HT1080 (cell line): ENCODE measurements at regions not wholly inside any gene's neighbourhood (a gene's known extent, or its start where the extent isn't known, plus 50 kb on each side); places are given as distances from the start of the nearest gene placed in this dataset.
"Not testable (repeated sequence)": the region's sequence is repeated elsewhere in the genome, so short reads cannot be mapped to it uniquely, and the experiment has no call there.

Experiments
- DNase-seq: peaks from one replicate; pipeline ENCODE4 v3.0.0-alpha.2; 2015; ENCODE audit warnings: low read depth

- DNase-seq: no peak
Observed at GRCh38 chr3:43838009-43838758, 147.4 kb downstream of the ABHD5 start.

DNA sequence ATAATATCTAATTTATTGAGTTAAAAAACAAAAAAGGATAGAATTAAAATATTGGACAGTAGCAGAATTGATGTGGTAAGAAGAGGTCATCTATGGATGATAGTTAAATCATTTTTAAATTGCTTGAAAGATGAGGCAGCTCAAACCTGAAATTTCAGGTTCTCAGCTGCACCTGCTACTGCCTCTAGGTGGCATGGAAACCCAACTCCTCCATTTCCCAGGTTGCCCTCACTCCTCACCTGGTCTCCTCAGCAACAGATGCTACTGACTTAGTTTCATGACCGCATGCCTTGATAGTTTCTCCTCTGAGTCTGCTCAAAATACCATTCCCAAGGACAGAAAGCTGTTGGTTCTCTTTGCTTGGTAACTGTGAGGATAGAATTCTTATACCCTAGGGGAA lies 148.1 kb downstream of the ABHD5 start:
- no peak for DNase-seq

GRCh38 chr3:43843386-43843785 lies 152.6 kb downstream of the ABHD5 start:
- DNase-seq: no peak

- DNase-seq: no peak
Observed at GRCh38 chr3:43844757-43845156, 154.0 kb downstream of the ABHD5 start.

- DNase-seq: not testable (repeated sequence)
Observed at GRCh38 chr3:43845553-43845952, 154.8 kb downstream of the ABHD5 start.

- DNase-seq: peak; percentile 76
Observed at GRCh38 chr3:43852066-43852465, 161.3 kb downstream of the ABHD5 start.

GRCh38 chr3:43854283-43854682 lies 163.5 kb downstream of the ABHD5 start:
- no peak for DNase-seq

- no peak for DNase-seq
Observed at GRCh38 chr3:43854916-43855315, 164.2 kb downstream of the ABHD5 start.

DNA sequence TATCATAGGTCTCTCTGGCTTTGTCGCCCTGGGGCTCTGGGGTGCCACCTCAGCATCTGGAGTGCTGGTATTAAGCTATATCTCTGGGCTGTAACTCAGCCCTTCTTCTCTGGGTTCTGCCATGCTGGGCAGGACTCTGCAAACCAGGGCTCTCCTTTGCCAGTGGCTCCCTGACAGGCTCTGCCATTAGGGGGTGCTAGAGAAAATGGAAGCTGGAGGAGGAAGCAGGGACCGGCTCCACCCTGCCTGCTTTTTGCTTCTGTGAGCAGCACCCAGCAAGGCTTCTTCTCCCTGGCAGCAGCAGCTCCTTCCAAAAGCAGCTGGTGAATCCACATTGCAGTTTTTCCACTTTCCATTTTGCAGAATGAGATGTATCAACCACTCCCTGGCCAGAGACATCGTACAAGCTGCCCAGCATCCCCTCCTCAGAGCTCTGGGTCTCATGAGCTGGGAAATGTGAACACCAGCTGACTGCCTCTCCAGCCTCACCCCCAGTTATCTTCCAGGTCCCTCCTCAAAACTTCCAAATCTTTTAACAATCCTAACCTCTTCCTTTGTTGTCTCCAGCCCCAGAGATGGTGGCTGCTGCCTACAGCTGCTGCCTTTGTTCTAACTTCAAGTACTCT lies 165.0 kb downstream of the ABHD5 start:
- peak; percentile 75 for DNase-seq

DNA sequence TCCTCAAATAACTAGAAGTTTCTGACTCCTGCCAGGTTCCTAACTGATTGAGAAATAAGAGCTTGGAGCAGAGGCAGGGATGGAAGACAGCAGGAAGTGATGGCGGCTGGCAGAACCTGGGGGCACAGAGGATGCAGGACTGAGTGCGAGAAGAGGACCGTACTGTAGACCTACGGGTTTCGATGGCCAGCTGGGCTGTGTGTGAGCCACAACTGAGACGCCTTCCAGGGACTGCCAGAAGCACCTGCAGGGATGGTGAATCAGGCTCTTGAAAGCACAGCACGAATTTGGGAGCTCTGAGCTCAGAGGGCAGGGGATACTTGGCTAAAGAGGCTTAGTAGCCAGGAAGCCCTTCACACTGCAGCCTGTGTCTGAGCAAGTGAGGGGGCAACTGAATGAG lies 165.6 kb downstream of the ABHD5 start:
- no peak for DNase-seq

GRCh38 chr3:43856761-43857160 lies 166.0 kb downstream of the ABHD5 start:
- no peak for DNase-seq

- DNase-seq: peak; percentile 36
Observed at GRCh38 chr3:43857361-43858293, 166.9 kb downstream of the ABHD5 start.

DNA sequence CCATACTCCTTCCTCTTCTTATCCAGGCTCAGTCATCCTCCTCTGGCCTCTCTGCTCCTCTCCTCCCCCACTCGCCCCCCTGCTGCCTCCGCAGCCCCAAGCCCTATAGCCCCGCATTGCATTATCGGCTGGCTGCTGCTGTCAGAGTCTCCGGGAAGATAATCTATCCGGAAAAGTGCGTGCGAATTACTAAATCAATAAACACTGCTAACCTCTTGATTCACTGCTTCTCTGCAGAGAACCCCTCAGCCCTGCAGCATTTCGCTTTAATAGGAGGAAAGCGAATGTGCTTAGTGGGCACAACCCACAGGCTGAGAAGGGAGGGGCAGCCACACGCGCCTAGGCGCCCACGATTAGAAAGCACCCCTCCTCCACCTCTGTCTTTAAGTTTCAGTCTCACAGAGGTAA lies 167.6 kb downstream of the ABHD5 start:
- no peak for DNase-seq

GRCh38 chr3:43859766-43860165 lies 169.0 kb downstream of the ABHD5 start:
- no peak for DNase-seq

DNA sequence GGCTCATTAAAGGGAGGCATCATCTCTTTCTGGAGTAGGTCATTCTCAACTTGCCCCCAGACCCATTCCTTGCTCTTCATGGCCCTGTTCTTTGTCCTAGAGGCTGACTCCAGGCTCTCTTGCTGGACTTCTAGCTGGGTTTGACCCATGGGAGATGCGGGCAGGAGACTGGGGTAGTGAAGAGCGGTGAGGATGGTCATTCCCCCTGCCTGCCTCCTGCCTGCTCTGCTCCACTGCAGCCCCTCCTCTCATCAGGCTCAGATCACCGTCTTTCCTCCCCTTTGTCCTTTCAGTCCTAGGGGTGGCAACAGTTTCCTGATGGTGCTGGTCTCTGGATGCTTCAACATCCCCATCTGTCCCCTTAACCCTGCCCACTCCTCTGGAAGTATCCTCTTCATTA lies 170.9 kb downstream of the ABHD5 start:
- no peak for DNase-seq

DNA sequence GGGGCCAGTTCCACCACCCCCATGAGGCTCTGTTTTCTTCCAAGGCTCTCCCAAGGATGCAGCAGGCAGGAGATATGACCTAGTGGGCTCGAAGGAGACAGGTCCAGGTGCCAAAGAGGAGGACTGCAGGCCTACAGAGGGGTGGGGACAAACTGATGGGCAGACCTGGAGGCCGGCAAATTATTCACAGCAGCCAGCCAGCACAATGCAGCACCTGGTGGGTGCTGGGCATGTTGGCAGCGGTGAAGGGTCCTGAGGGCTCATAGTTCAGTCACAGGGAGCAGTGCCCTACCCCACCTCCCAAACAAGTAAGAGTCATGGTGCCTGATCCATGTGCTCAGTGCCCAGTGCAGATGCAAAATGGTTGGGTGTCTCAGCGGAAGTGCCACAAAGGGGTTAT lies 171.7 kb downstream of the ABHD5 start:
- DNase-seq: no peak

DNA sequence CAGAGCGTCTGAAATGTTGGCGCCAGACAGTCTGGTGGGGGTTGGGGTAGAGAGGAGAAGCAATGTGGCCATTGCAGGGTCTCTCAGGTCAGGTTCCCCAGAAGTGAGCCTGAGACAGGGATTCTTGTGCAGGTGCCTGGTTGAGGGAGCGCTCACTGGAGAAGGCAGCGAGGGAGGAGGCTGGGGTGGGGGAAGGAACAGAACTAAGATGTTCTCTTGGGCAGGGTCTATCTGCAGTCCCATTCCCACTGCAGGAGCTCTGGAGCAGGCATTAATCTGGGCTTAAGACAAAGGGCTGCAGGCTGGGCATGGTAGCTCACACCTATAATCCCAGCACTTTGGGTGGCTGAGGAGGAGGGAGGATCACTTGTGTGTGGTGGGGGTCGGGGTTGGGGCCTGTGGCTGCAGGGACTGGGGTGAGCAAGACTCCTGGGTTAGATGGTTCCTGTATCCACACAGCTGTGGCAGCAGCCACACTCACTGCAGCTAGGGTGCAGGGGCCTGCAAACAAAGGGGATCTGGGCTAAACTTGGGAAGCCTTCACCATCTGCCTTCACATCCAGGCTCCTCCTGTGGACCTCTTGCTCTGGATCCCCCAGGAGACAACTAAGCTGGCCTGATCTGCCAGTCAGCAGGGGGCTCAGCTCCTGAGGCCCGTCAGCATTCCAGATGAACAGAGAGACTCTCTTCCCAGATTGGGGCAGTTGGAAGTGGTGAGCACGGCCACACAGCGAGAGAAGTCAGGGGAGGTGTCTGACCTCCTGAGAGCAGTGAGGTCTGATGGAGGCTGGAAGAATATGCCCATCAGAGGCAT lies 172.5 kb downstream of the ABHD5 start:
- DNase-seq: no peak

DNA sequence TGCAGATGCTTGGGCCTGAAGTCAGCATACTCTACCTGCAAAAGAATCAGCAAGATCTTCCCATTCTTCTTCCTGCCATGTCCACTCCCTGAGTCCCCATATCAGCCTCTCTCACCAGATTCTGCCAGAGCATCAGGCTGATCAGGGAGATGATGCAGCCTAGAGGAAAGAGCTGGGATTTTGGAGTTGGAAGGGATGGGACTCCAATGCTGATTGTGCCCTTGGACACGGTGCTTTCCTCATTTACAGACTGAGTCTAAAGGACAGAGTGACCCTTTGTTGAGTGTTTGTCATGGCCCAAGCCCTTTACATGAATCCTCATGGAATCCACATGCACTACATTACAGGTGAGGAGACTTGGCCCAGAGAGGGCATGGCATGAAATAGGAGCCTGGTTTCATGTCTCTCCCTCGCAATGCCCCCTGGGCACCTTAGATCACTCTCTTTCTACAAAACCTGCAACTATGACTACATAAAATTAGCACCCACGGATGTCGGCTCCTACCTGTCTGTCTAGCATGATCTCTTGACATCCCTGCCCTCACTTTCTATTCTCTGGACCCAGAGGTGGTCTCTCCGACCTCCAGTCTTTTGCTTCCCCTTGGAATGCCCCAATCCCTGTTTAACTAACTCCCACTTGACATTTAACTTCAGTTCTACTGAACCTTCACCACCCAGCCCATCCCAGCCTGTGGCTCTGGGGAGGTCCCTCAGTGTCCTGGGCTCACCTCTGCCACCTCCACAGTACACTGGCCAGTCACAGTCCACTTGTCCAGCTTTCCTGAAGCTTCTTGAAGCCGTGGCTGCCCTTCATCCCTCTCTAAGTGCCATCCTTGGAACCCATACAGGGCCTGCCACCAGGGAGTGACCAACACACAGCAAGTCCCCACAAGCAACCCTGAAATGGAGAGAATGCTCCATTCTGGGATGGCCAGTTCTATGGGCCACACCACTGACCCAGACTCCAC lies 173.5 kb downstream of the ABHD5 start:
- DNase-seq: no peak

- DNase-seq: no peak
Observed at GRCh38 chr3:43865351-43865750, 174.6 kb downstream of the ABHD5 start.
